ENCODE measurements at regions not wholly inside any gene's neighbourhood (a gene's known extent, or its start where the extent isn't known, plus 50 kb on each side); places are given as distances from the start of the nearest gene placed in this dataset.
A peak's percentile ranks its signal among the peaks of the same experiment; 100 is the strongest.

- TF ChIP-seq EP300 (IDR thresholded peaks at IDR 0.05) (no peak), POLR2A (IDR thresholded peaks at IDR 0.05; ENCODE audit: low read depth) (no peak), POLR2AphosphoS5 (IDR thresholded peaks at IDR 0.05) (no peak), CTCF (IDR thresholded peaks at IDR 0.05) (no peak)
- DNase-seq (ENCODE audit: extremely low spot score), result no peak
- Histone ChIP-seq H3K27me3 (peaks cover 0 to 6% (median 0%) of the 10 kb centered on the region in 4 donors), H3K36me3 (no peaks in the 10 kb centered on the region), H3K4me3 (no peak overlapping the region), H3K4me1 (no peaks in the 10 kb centered on the region), H3K27ac (replicated peaks in 1 of 4) (no peak overlapping the region), H3K9me3 (no peaks in the 10 kb centered on the region)
- intact Hi-C loops (cut with DNase I), result no loop called here
- WGBS, result 79% methylated on average over 3 of the region's 3 CpGs
Observed at GRCh38 chr16:8481810-8482209, 108.5 kb downstream of the TMEM114 start.

GRCh38 chr16:8476824-8477223 is 113.5 kb downstream of the TMEM114 start:
- DNase-seq (ENCODE audit: extremely low spot score), result no peak
- intact Hi-C loops (cut with DNase I), result no loop called here
- no peaks in the 10 kb centered on the region for H3K4me1 ChIP-seq
- H3K4me3 ChIP-seq, result no peak overlapping the region
- no peak for TF ChIP-seq CTCF (IDR thresholded peaks at IDR 0.05)
- TF ChIP-seq POLR2A (IDR thresholded peaks at IDR 0.05; ENCODE audit: low read depth), result no peak
- TF ChIP-seq EP300 (IDR thresholded peaks at IDR 0.05), result no peak
- no peaks in the 10 kb centered on the region for H3K27me3 ChIP-seq
- peaks cover 0 to 6% (median 3%) of the 10 kb centered on the region in 4 donors for H3K9me3 ChIP-seq
- H3K36me3 ChIP-seq, result no peaks in the 10 kb centered on the region
- no peak overlapping the region for H3K27ac ChIP-seq (replicated peaks in 1 of 4)
- 63% methylated on average over 1 of the region's 1 CpG for whole genome bisulfite sequencing

DNA sequence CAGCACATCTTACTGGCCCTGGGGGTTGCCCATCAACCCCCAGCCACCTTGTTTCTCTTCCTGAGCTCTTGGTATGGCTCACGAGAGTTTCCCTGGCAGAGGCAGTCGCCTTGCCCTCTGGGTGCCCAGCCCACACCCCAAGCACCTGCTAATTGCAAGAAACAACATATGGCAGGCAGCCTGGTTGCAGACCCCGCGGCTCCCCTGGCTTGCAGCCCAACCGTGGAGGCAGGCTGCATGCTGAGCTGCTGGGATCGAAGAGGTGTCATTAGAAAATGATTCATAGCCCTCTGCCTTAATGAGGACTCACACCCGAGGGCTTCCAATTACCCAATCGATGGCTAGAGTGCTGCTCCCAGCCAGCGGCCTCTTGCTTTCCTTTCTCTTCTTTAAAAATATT is 115.7 kb downstream of the TMEM114 start:
- Histone ChIP-seq H3K9me3 (peaks cover 0 to 6% (median 3%) of the 10 kb centered on the region in 4 donors), H3K4me3 (no peak overlapping the region), H3K36me3 (no peaks in the 10 kb centered on the region), H3K4me1 (no peaks in the 10 kb centered on the region), H3K27me3 (no peaks in the 10 kb centered on the region), H3K27ac (replicated peaks in 1 of 4) (no peak overlapping the region)
- intact Hi-C loops (cut with DNase I), result no loop called here
- 35% methylated on average over 4 of the region's 9 CpGs for WGBS
- no peak for TF ChIP-seq CTCF (IDR thresholded peaks at IDR 0.05)
- TF ChIP-seq EP300 (IDR thresholded peaks at IDR 0.05), result no peak
- TF ChIP-seq POLR2AphosphoS5 (IDR thresholded peaks at IDR 0.05), result no peak
- TF ChIP-seq POLR2A (IDR thresholded peaks at IDR 0.05; ENCODE audit: low read depth), result no peak
- no peak for DNase-seq (ENCODE audit: extremely low spot score)

- peaks cover 0 to 6% (median 3%) of the 10 kb centered on the region in 4 donors for H3K9me3 ChIP-seq
- WGBS, result 72% methylated on average over 7 of the region's 7 CpGs
- no peak overlapping the region for H3K4me3 ChIP-seq
- no peaks in the 10 kb centered on the region for H3K4me1 ChIP-seq
- TF ChIP-seq EP300 (IDR thresholded peaks at IDR 0.05) (no peak), POLR2A (IDR thresholded peaks at IDR 0.05; ENCODE audit: low read depth) (no peak), POLR2AphosphoS5 (IDR thresholded peaks at IDR 0.05) (no peak), CTCF (IDR thresholded peaks at IDR 0.05) (no peak)
- no peak overlapping the region for H3K27ac ChIP-seq (replicated peaks in 1 of 4)
- no peak for DNase-seq (ENCODE audit: extremely low spot score)
- no peaks in the 10 kb centered on the region for H3K36me3 ChIP-seq
- H3K27me3 ChIP-seq, result no peaks in the 10 kb centered on the region
- intact Hi-C loops (cut with DNase I), result no loop called here
Observed at GRCh38 chr16:8469102-8469778, 121.1 kb downstream of the TMEM114 start.

GRCh38 chr16:8464979-8465378 is 125.3 kb downstream of the TMEM114 start:
- no peak overlapping the region for H3K27ac ChIP-seq (replicated peaks in 1 of 4)
- no peaks in the 10 kb centered on the region for H3K27me3 ChIP-seq
- H3K4me1 ChIP-seq, result no peaks in the 10 kb centered on the region
- no peaks in the 10 kb centered on the region for H3K9me3 ChIP-seq
- no peak overlapping the region for H3K4me3 ChIP-seq
- TF ChIP-seq POLR2AphosphoS5 (IDR thresholded peaks at IDR 0.05) (no peak), EP300 (IDR thresholded peaks at IDR 0.05) (no peak), POLR2A (IDR thresholded peaks at IDR 0.05; ENCODE audit: low read depth) (no peak), CTCF (IDR thresholded peaks at IDR 0.05) (no peak)
- intact Hi-C loops (cut with DNase I), result no loop called here
- H3K36me3 ChIP-seq, result no peaks in the 10 kb centered on the region
- peak; percentile 3 for DNase-seq (ENCODE audit: extremely low spot score)
- WGBS, result 68% methylated on average over 1 of the region's 1 CpG

Data from esophagus muscularis mucosa (tissue), 4 donors.